ENCODE measurements at regions not wholly inside any gene's neighbourhood (a gene's known extent, or its start where the extent isn't known, plus 50 kb on each side); places are given as distances from the start of the nearest gene placed in this dataset.

DNA sequence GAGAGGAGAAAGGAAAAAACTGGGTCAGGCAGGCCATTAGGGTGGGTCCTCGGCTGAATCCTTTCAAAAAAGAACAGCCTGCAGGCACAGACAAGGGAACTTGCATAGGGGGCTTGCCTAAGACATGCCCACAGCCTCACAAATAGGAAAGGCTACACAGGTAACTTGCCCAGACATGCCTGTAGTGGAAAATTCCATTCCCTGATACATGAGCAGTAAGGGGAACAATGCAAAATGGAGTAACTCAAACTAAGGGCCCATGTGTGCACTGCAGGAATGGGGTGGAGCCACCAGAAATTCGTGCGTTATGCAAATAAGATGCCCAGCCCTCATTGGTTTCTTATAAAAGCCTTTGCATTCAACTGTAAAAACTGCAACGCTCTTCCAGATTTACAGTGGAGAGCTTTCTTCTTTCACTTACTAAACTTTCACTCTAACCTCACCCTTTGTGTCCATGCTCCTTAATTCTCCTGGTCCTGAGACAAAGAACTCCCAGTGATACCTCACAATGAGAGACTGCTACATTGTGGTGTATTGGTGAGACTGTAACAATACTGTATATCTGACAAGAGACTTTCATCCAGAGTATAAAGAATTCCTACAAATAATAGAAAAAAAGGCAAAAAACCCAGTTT, 59.5 kb upstream of the SLITRK1 start:
- Histone ChIP-seq H3K79me2 (ENCODE audit: insufficient read depth, low read depth, low read length) (no peaks in the 10 kb centered on the region), H3K9me2 (ENCODE audit: insufficient read depth, low read length) (no peaks in the 10 kb centered on the region), H3K27ac (ENCODE audit: low read depth, low read length, poor library complexity, severe bottlenecking) (no peak overlapping the region), H4K20me1 (ENCODE audit: insufficient read depth, low read length) (no peaks in the 10 kb centered on the region), H3K36me3 (ENCODE audit: insufficient read depth, low read length) (no peaks in the 10 kb centered on the region), H3K4me2 (ENCODE audit: low read length) (no peak overlapping the region), H3K4me1 (ENCODE audit: insufficient read depth, low read length, poor library complexity, severe bottlenecking) (no peaks in the 10 kb centered on the region), H3K9me3 (ENCODE audit: low read length) (no peaks in the 10 kb centered on the region), H2AFZ (ENCODE audit: low read length) (no peak overlapping the region), H3K4me3 (ENCODE audit: low read depth, low read length, poor library complexity, severe bottlenecking) (no peak overlapping the region)
- no peak for TF ChIP-seq EZH2phosphoT487 (IDR thresholded peaks at IDR 0.05; ENCODE audit: borderline replicate concordance, low read depth, low read length)
- TF ChIP-seq, protein P1, sequence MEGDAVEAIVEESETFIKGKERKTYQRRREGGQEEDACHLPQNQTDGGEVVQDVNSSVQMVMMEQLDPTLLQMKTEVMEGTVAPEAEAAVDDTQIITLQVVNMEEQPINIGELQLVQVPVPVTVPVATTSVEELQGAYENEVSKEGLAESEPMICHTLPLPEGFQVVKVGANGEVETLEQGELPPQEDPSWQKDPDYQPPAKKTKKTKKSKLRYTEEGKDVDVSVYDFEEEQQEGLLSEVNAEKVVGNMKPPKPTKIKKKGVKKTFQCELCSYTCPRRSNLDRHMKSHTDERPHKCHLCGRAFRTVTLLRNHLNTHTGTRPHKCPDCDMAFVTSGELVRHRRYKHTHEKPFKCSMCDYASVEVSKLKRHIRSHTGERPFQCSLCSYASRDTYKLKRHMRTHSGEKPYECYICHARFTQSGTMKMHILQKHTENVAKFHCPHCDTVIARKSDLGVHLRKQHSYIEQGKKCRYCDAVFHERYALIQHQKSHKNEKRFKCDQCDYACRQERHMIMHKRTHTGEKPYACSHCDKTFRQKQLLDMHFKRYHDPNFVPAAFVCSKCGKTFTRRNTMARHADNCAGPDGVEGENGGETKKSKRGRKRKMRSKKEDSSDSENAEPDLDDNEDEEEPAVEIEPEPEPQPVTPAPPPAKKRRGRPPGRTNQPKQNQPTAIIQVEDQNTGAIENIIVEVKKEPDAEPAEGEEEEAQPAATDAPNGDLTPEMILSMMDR (conservative IDR thresholded peaks at IDR 0.05; ENCODE audit: low read length), result no peak
- POLR2A ChIA-PET, result no interaction called here
- no TSS peak for BruUV-seq (replicated peaks)
- CTCF ChIA-PET (ENCODE audit: unreplicated experiment), result no interaction called here
- DNase-seq (ENCODE audit: low spot score), result no peak
- intact Hi-C loops (cut with micrococcal nuclease; ENCODE audit: unreplicated experiment), result no loop called here

DNA sequence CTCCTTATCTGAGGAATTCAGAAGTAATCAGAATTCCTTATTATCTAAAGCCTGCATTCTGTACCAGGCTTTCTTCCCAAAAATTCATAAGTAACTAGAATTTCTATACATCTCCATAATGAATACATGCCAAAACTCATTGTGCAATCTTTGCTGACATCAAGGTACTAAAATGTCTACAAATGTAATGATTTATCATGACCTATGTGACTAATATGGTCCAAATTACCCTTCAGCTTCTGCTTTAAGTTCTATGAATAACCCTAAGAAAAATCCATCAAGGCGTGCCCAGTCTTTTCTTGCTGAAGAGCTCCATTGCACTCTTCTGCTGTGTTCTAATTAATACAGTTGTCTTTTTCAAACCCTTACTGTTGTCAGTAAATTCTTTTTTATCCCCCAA, 58.5 kb upstream of the SLITRK1 start:
- no peak for DNase-seq (ENCODE audit: low spot score)
- no peak overlapping the region for H2AFZ ChIP-seq (ENCODE audit: low read length)
- TF ChIP-seq, protein P1 (conservative IDR thresholded peaks at IDR 0.05; ENCODE audit: low read length), result no peak
- TF ChIP-seq EZH2phosphoT487 (IDR thresholded peaks at IDR 0.05; ENCODE audit: borderline replicate concordance, low read depth, low read length), result no peak
- no peak overlapping the region for H3K4me3 ChIP-seq (ENCODE audit: low read depth, low read length, poor library complexity, severe bottlenecking)
- no peaks in the 10 kb centered on the region for H3K36me3 ChIP-seq (ENCODE audit: insufficient read depth, low read length)
- no peaks in the 10 kb centered on the region for H3K4me1 ChIP-seq (ENCODE audit: insufficient read depth, low read length, poor library complexity, severe bottlenecking)
- H3K4me2 ChIP-seq (ENCODE audit: low read length), result no peak overlapping the region
- no peak overlapping the region for H3K27ac ChIP-seq (ENCODE audit: low read depth, low read length, poor library complexity, severe bottlenecking)
- CTCF ChIA-PET (ENCODE audit: unreplicated experiment), result no interaction called here
- H3K9me3 ChIP-seq (ENCODE audit: low read length), result no peaks in the 10 kb centered on the region
- H4K20me1 ChIP-seq (ENCODE audit: insufficient read depth, low read length), result no peaks in the 10 kb centered on the region
- intact Hi-C loops (cut with micrococcal nuclease; ENCODE audit: unreplicated experiment), result no loop called here
- no TSS peak for BruUV-seq (replicated peaks)
- no peaks in the 10 kb centered on the region for H3K79me2 ChIP-seq (ENCODE audit: insufficient read depth, low read depth, low read length)
- POLR2A ChIA-PET, result no interaction called here
- no peaks in the 10 kb centered on the region for H3K9me2 ChIP-seq (ENCODE audit: insufficient read depth, low read length)

DNA sequence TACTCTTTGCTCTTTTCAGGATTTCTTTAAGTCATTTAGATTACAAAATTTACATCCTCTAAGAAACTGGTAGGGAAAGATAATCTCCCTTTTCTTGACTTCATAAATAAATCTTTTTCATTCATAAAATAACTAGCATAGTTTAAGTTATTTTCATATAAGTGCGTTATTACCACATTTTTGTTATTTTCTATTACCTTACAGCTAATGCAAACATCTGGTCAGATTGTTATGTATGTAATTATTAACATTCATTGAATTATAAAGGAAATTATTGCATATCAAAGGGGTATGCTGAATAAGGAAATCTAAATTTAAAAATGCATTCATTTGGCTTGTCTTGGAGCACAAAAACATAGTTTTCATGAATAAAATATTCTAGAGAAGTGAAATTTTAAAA, 55.3 kb upstream of the SLITRK1 start:
- Histone ChIP-seq H3K79me2 (ENCODE audit: insufficient read depth, low read depth, low read length) (no peaks in the 10 kb centered on the region), H2AFZ (ENCODE audit: low read length) (no peak overlapping the region), H4K20me1 (ENCODE audit: insufficient read depth, low read length) (no peaks in the 10 kb centered on the region), H3K4me2 (ENCODE audit: low read length) (no peak overlapping the region), H3K4me3 (ENCODE audit: low read depth, low read length, poor library complexity, severe bottlenecking) (no peak overlapping the region), H3K9me2 (ENCODE audit: insufficient read depth, low read length) (no peaks in the 10 kb centered on the region), H3K36me3 (ENCODE audit: insufficient read depth, low read length) (no peaks in the 10 kb centered on the region), H3K27ac (ENCODE audit: low read depth, low read length, poor library complexity, severe bottlenecking) (no peak overlapping the region), H3K9me3 (ENCODE audit: low read length) (no peaks in the 10 kb centered on the region), H3K4me1 (ENCODE audit: insufficient read depth, low read length, poor library complexity, severe bottlenecking) (no peaks in the 10 kb centered on the region)
- TF ChIP-seq, protein P1 (conservative IDR thresholded peaks at IDR 0.05; ENCODE audit: low read length), result no peak
- TF ChIP-seq EZH2phosphoT487 (IDR thresholded peaks at IDR 0.05; ENCODE audit: borderline replicate concordance, low read depth, low read length), result no peak
- BruUV-seq (replicated peaks), result no TSS peak
- CTCF ChIA-PET (ENCODE audit: unreplicated experiment), result no interaction called here
- DNase-seq (ENCODE audit: low spot score), result no peak
- intact Hi-C loops (cut with micrococcal nuclease; ENCODE audit: unreplicated experiment), result no loop called here
- POLR2A ChIA-PET, result no interaction called here
